ENCODE measurements at regions not wholly inside any gene's neighbourhood (a gene's known extent, or its start where the extent isn't known, plus 50 kb on each side); places are given as distances from the start of the nearest gene placed in this dataset.
A peak's percentile ranks its signal among the peaks of the same experiment; 100 is the strongest.

- DNase-seq (ENCODE audit: low spot score), result no peak
- TF ChIP-seq, protein P1, sequence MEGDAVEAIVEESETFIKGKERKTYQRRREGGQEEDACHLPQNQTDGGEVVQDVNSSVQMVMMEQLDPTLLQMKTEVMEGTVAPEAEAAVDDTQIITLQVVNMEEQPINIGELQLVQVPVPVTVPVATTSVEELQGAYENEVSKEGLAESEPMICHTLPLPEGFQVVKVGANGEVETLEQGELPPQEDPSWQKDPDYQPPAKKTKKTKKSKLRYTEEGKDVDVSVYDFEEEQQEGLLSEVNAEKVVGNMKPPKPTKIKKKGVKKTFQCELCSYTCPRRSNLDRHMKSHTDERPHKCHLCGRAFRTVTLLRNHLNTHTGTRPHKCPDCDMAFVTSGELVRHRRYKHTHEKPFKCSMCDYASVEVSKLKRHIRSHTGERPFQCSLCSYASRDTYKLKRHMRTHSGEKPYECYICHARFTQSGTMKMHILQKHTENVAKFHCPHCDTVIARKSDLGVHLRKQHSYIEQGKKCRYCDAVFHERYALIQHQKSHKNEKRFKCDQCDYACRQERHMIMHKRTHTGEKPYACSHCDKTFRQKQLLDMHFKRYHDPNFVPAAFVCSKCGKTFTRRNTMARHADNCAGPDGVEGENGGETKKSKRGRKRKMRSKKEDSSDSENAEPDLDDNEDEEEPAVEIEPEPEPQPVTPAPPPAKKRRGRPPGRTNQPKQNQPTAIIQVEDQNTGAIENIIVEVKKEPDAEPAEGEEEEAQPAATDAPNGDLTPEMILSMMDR (IDR thresholded peaks at IDR 0.05; ENCODE audit: extremely low read depth, missing control alignments), result no peak
Observed at GRCh38 chr20:51221103-51221502, 198.2 kb upstream of the KCNG1 start.

- TF ChIP-seq, protein P1 (IDR thresholded peaks at IDR 0.05; ENCODE audit: extremely low read depth, missing control alignments), result peak; percentile 62
- DNase-seq (ENCODE audit: low spot score), result peak; percentile 60
Observed at GRCh38 chr20:51220293-51220706, 197.4 kb upstream of the KCNG1 start.

GRCh38 chr20:51219544-51219943 is 196.6 kb upstream of the KCNG1 start:
- TF ChIP-seq, protein P1 (IDR thresholded peaks at IDR 0.05; ENCODE audit: extremely low read depth, missing control alignments), result no peak
- no peak for DNase-seq (ENCODE audit: low spot score)

DNA sequence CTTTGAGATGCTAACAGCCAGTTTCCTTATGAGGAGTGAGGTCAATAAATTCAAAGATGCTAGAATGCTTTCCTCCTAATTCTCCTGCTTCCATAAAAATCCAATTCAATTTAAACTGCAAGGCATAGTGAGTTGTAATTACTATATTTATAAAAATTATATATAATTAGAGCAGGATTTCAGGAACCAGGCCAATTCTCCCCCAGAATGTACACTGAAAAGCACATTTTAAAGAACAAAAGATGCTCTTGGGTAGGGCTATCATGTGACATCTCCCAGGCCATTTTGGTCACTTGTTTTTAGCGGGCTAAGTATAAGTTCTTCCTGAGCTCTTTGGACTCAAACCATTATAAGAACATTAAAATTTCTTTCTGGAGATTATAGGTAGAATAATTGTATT is 195.7 kb upstream of the KCNG1 start:
- DNase-seq (ENCODE audit: low spot score), result no peak
- TF ChIP-seq, protein P1 (IDR thresholded peaks at IDR 0.05; ENCODE audit: extremely low read depth, missing control alignments), result no peak

DNA sequence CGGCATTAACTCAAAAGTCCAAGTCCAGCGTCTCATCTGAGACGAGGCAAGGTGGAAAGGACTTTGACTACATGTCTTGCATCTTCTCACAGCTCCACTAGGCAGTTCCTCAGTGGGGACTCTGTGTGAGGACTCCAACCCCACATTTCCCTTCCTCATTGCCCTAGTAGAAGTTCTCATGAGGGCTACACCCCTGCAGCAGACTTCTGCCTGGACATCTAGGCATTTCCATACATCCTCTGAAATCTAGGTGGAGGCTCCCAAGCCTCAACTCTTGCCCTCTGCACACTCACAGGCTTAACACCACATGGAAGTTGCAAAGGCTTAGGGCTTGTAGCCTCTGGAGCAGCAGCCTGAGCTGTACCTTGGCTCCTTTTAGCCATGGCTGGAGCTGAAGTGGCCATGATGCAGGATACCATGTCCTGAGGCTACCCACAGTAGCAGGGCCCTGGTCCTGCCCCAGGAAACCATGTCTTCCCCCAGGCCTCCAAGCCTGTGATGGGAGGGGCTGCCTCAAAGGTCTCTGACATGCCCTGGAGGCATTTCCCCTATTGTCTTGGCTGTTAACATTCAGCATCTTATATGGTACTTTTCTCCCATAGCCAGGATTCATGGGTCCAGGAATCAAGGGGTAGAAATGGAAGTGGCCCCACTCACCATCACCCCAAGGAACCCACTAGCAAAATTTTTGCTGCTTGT is 194.6 kb upstream of the KCNG1 start:
- DNase-seq (ENCODE audit: low spot score), result no peak
- TF ChIP-seq, protein P1 (IDR thresholded peaks at IDR 0.05; ENCODE audit: extremely low read depth, missing control alignments), result no peak

- no peak for DNase-seq (ENCODE audit: low spot score)
- TF ChIP-seq, protein P1 (IDR thresholded peaks at IDR 0.05; ENCODE audit: extremely low read depth, missing control alignments), result no peak
Observed at GRCh38 chr20:51216850-51217249, 193.9 kb upstream of the KCNG1 start.

DNA sequence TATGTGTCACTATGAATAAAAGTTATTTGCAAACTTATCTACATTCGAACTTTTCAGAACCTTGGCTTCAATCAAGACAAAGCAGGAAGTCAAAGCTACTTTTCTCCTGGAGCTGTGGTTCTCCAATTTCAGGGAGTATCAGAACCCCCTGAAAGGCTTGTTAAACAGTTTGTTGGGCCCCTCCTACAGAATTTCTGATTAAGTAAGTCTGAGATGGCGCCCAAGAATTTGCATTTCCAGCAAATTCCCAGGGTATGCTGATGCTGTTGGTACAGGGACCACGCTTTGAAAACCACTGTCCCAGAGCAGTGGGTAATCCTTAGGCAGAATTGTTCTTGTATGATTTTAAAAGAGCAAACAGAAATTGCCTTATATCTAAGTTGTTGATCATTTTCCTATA is 189.9 kb upstream of the KCNG1 start:
- TF ChIP-seq, protein P1 (IDR thresholded peaks at IDR 0.05; ENCODE audit: extremely low read depth, missing control alignments), result no peak
- no peak for DNase-seq (ENCODE audit: low spot score)
